GM18507 (cell line): ENCODE measurements at regions not wholly inside any gene's neighbourhood (a gene's known extent, or its start where the extent isn't known, plus 50 kb on each side); places are given as distances from the start of the nearest gene placed in this dataset.

Experiments
- DNase-seq: peaks from one replicate; pipeline ENCODE4 v3.0.0; 2011; ENCODE audit warnings: low read depth; ENCODE audit not compliant: insufficient read length; ENCODE audit errors: extremely low spot score
- FAIRE-seq: peaks from 2 replicates; lab custom pipeline; 2011; peaks lifted over from hg19 to GRCh38; lab: Jason Lieb, UNC

GRCh38 chr9:120299785-120300184, 280.2 kb downstream of the CDK5RAP2 start:
- no peak for DNase-seq
- FAIRE-seq = no peak

GRCh38 chr9:120294003-120294402, 286.0 kb downstream of the CDK5RAP2 start:
- no peak for DNase-seq
- FAIRE-seq = no peak

- FAIRE-seq (no peak), DNase-seq (no peak)
Measured at GRCh38 chr9:120292606-120293005, 287.4 kb downstream of the CDK5RAP2 start.

- DNase-seq = no peak
- FAIRE-seq = no peak
Measured at GRCh38 chr9:120291050-120291449, 288.9 kb downstream of the CDK5RAP2 start.

GRCh38 chr9:120289990-120290975, 289.7 kb downstream of the CDK5RAP2 start:
- DNase-seq = no peak
- no peak for FAIRE-seq

GRCh38 chr9:120289098-120289497, 290.9 kb downstream of the CDK5RAP2 start:
- no peak for DNase-seq
- no peak for FAIRE-seq

GRCh38 chr9:120286530-120286929, 293.4 kb downstream of the CDK5RAP2 start:
- no peak for FAIRE-seq

GRCh38 chr9:120284821-120285220, 295.1 kb downstream of the CDK5RAP2 start:
- DNase-seq = no peak
- FAIRE-seq = no peak

More at GRCh38 chr9:120286530-120286929, 293.4 kb downstream of the CDK5RAP2 start:
- no peak for DNase-seq

GRCh38 chr9:120281665-120282064, 298.3 kb downstream of the CDK5RAP2 start:
- FAIRE-seq (no peak), DNase-seq (no peak)

- no peak for DNase-seq
- no peak for FAIRE-seq
Measured at GRCh38 chr9:120267929-120268328, 312.0 kb downstream of the CDK5RAP2 start.

- FAIRE-seq = no peak
- no peak for DNase-seq
Measured at GRCh38 chr9:120265791-120266190, 314.2 kb downstream of the CDK5RAP2 start.

GRCh38 chr9:120264528-120264927, 315.4 kb downstream of the CDK5RAP2 start:
- FAIRE-seq = no peak
- DNase-seq = no peak

- DNase-seq = no peak
- no peak for FAIRE-seq
Measured at GRCh38 chr9:120263836-120264235, 316.1 kb downstream of the CDK5RAP2 start.

- DNase-seq = no peak
- FAIRE-seq = no peak
Measured at GRCh38 chr9:120261419-120261818, 318.5 kb downstream of the CDK5RAP2 start.

- DNase-seq = no peak
- FAIRE-seq = no peak
Measured at GRCh38 chr9:120259100-120259499, 320.9 kb downstream of the CDK5RAP2 start.

- FAIRE-seq = no peak
- DNase-seq = no peak
Measured at GRCh38 chr9:120258096-120258495, 321.9 kb downstream of the CDK5RAP2 start.

GRCh38 chr9:120257483-120257882, 322.5 kb downstream of the CDK5RAP2 start:
- DNase-seq (no peak), FAIRE-seq (no peak)

- no peak for DNase-seq
- no peak for FAIRE-seq
Measured at GRCh38 chr9:120256146-120256545, 323.8 kb downstream of the CDK5RAP2 start.

GRCh38 chr9:120252248-120252647, 327.7 kb downstream of the CDK5RAP2 start:
- DNase-seq (no peak), FAIRE-seq (no peak)

- no peak for FAIRE-seq
- no peak for DNase-seq
Measured at GRCh38 chr9:120242116-120242811, 337.7 kb downstream of the CDK5RAP2 start.

GRCh38 chr9:120236596-120236995, 343.4 kb downstream of the CDK5RAP2 start:
- FAIRE-seq = no peak

More at GRCh38 chr9:120236596-120236995, 343.4 kb downstream of the CDK5RAP2 start:
- DNase-seq = no peak
